ENCODE measurements at regions not wholly inside any gene's neighbourhood (a gene's known extent, or its start where the extent isn't known, plus 50 kb on each side); places are given as distances from the start of the nearest gene placed in this dataset.

DNA sequence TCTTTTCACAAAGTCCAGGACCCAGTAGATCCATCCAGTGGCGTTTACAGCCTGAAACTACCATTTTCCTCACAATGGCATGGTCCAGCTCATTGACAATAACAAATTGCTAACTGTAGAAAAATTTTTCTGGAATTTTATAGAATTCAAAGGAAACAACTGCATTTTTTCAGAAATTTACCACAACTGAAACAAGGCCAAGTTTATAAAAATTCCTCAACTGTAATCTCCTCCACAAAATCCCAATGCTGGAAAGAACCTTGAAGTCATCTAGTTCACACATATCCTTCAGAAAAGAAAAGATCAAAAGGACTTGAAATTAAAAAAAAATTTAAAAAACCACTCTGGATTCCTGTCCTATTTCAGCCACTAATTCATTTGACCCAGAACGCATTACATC lies 226.0 kb upstream of the CTAGE1 start:
- H3K4me3 ChIP-seq (replicated peaks in 1 of 2; ENCODE audit: low read depth in 2 of 2, low read length in 2 of 2) = no peak overlapping the region
- peak; percentile 8 to 14 for DNase-seq (ENCODE audit: low read depth in 2 of 2)
- TF ChIP-seq, protein P1, sequence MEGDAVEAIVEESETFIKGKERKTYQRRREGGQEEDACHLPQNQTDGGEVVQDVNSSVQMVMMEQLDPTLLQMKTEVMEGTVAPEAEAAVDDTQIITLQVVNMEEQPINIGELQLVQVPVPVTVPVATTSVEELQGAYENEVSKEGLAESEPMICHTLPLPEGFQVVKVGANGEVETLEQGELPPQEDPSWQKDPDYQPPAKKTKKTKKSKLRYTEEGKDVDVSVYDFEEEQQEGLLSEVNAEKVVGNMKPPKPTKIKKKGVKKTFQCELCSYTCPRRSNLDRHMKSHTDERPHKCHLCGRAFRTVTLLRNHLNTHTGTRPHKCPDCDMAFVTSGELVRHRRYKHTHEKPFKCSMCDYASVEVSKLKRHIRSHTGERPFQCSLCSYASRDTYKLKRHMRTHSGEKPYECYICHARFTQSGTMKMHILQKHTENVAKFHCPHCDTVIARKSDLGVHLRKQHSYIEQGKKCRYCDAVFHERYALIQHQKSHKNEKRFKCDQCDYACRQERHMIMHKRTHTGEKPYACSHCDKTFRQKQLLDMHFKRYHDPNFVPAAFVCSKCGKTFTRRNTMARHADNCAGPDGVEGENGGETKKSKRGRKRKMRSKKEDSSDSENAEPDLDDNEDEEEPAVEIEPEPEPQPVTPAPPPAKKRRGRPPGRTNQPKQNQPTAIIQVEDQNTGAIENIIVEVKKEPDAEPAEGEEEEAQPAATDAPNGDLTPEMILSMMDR (IDR thresholded peaks at IDR 0.05; ENCODE audit: low read depth, low read length) = no peak

DNA sequence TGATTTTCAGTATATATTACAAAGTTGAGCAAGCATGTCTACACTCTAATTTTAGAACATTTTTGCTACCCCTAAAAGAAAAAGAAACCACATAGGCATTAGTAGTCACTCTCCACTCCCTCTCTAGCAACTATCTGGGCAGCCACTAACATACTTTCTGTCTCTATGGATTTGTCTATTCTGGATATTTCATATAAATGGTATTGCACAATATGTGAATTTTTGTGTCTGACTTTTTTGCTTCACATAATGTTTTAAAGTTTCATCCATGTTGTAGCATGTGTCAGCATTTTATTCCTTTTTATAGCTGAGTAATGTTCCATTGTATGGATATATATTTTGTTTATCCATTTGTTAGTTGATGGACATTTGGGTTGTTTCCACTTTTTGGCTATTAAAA lies 232.5 kb upstream of the CTAGE1 start:
- peak; percentile 68 to 77 for DNase-seq (ENCODE audit: low read depth in 2 of 2)
- H3K4me3 ChIP-seq (replicated peaks in 1 of 2; ENCODE audit: low read depth in 2 of 2, low read length in 2 of 2) = no peak overlapping the region
- TF ChIP-seq, protein P1 (IDR thresholded peaks at IDR 0.05; ENCODE audit: low read depth, low read length) = no peak

DNA sequence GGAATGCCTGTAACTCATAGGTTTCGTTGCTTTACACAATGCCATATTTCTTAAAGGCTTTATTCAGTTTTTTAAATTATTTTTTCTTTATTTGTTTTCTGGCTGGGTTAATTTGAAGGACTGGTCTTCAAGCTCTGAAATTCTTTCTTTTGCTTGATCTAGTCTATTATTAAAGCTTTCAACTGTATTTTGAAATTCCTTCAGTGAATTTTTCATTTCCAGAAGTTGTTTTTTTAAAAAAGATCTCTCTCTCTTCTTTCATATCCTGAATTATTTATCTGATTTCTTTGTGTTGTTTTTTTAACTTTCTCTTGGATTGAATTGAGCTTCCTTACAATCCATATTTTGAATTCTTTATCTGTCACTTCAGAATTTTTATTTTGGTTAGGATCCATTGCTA lies 239.9 kb upstream of the CTAGE1 start:
- TF ChIP-seq, protein P1 (IDR thresholded peaks at IDR 0.05; ENCODE audit: low read depth, low read length) = no peak
- DNase-seq (ENCODE audit: low read depth in 2 of 2) = no peak
- H3K4me3 ChIP-seq (replicated peaks in 1 of 2; ENCODE audit: low read depth in 2 of 2, low read length in 2 of 2) = no peak overlapping the region

DNA sequence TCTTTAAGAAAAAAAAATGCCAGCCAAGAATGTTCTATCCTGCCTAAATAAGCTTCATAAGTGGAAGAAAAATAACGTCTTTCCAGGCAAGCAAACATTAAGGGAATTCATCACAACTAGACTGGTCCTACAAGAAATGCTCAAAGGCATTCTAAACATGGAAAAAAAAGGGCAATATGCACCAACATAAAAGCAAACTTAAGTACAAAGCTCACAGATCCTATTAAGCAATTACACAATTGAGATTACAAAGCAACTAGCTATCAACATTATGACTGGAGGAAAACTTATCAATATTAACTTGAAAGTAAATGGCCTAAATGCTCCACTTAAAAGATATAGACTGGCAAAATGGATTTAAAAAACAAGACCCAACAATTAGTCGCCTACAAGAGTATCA lies 240.6 kb upstream of the CTAGE1 start:
- DNase-seq (ENCODE audit: low read depth in 2 of 2) = no peak
- TF ChIP-seq, protein P1 (IDR thresholded peaks at IDR 0.05; ENCODE audit: low read depth, low read length) = no peak
- H3K4me3 ChIP-seq (replicated peaks in 1 of 2; ENCODE audit: low read depth in 2 of 2, low read length in 2 of 2) = no peak overlapping the region

DNA sequence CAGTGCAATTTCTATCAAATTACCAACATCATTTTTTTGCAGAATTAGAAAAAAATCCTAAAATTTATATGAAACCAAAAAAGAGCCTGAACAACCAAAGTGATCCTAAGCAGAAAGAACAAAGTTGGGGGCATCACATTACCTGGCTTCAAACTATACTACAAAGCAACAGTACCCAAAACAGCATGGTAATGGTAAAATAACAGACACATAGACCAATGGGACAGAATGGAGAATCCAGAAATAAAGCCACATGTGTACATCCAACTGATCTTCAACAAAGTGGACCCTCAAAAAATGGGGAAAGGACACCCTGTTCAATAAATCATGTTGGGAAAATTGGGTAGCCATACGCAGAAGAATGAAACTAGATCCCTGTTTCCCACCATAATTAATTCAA lies 245.7 kb upstream of the CTAGE1 start:
- no peak for DNase-seq (ENCODE audit: low read depth in 2 of 2)
- TF ChIP-seq, protein P1 (IDR thresholded peaks at IDR 0.05; ENCODE audit: low read depth, low read length) = no peak
- no peak overlapping the region for H3K4me3 ChIP-seq (replicated peaks in 1 of 2; ENCODE audit: low read depth in 2 of 2, low read length in 2 of 2)

DNA sequence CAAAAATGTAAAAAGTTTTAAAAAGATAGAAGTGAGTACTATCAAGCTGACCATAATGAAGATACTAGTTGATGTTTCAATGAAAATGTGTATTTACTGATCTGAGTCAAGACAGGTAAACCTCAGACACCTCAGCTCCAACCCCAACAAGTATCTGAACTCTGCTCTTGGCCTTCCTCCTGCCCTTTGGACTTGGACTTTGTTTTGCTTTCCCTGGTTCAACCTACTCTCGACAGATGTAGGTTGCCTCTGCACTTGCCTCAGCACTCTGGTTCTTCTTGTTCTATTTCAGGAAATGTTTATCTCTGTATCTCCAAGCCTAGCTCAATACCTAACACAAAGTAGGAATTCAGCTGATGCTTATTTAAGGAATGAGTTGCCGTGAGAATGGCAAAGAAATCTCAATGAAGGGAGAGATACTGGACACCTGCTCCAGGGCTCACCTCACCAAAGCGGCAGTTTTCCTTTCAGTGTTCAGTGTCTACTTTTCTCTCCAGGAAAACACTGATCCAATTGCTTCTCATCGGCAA lies 248.8 kb upstream of the CTAGE1 start:
- H3K4me3 ChIP-seq (replicated peaks in 1 of 2; ENCODE audit: low read depth in 2 of 2, low read length in 2 of 2) = no peak overlapping the region
- DNase-seq (ENCODE audit: low read depth in 2 of 2) = no peak
- TF ChIP-seq, protein P1 (IDR thresholded peaks at IDR 0.05; ENCODE audit: low read depth, low read length) = no peak

DNA sequence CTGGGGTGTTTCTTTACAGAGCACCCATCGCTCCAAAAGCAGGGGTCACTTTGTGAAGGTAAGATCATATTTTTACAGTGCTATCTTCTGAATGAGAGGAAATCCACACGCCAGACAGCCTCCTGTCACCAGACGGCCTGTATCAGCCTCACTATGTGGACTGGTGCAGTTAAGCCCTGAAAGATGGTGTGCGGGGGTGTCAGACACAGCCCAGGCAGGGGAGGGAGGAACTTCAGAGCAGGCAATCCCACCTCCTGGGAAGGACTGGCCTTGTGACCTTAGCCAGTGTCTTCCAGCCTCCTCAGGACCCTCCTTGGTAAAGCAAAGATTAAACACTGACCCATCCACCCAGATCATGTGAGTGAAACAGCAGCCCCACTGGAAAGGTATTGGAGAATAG lies 249.4 kb upstream of the CTAGE1 start:
- no peak overlapping the region for H3K4me3 ChIP-seq (replicated peaks in 1 of 2; ENCODE audit: low read depth in 2 of 2, low read length in 2 of 2)
- TF ChIP-seq, protein P1 (IDR thresholded peaks at IDR 0.05; ENCODE audit: low read depth, low read length) = no peak
- no peak for DNase-seq (ENCODE audit: low read depth in 2 of 2)

Data from cardiac fibroblast (primary cell).